GM21723 (cell line): ENCODE measurements at regions not wholly inside any gene's neighbourhood (a gene's known extent, or its start where the extent isn't known, plus 50 kb on each side); places are given as distances from the start of the nearest gene placed in this dataset.
"Not testable (repeated sequence)": the region's sequence is repeated elsewhere in the genome, so short reads cannot be mapped to it uniquely, and the experiment has no call there.

ENCODE experiments used
- ATAC-seq: cut with Tn5 transposase; IDR thresholded peaks from one replicate; pipeline ENCODE4 v1.9.1; 2021; ENCODE audit warnings: mild to moderate bottlenecking, moderate library complexity; ENCODE audit not compliant: unreplicated experiment

GRCh38 chr19:29015569-29015968 lies 197.4 kb downstream of the UQCRFS1 start:
- no peak for ATAC-seq

GRCh38 chr19:29014857-29015436 lies 198.0 kb downstream of the UQCRFS1 start:
- ATAC-seq, result no peak

- ATAC-seq, result no peak
These were observed 199.0 kb downstream of the UQCRFS1 start for GRCh38 chr19:29013988-29014387.

- no peak for ATAC-seq
These were observed 199.6 kb downstream of the UQCRFS1 start for GRCh38 chr19:29013325-29013724.

GRCh38 chr19:29012457-29012856 lies 200.5 kb downstream of the UQCRFS1 start:
- ATAC-seq, result no peak

- ATAC-seq, result no peak
These were observed 202.7 kb downstream of the UQCRFS1 start for GRCh38 chr19:29010276-29010675.

GRCh38 chr19:29006057-29006735 lies 206.8 kb downstream of the UQCRFS1 start:
- no peak for ATAC-seq

- ATAC-seq, result no peak
These were observed 208.2 kb downstream of the UQCRFS1 start for GRCh38 chr19:29004796-29005195.

GRCh38 chr19:29003641-29004409 lies 209.1 kb downstream of the UQCRFS1 start:
- ATAC-seq, result no peak

- no peak for ATAC-seq
These were observed 210.6 kb downstream of the UQCRFS1 start for GRCh38 chr19:29002336-29002735.

GRCh38 chr19:29001597-29002245 lies 211.2 kb downstream of the UQCRFS1 start:
- no peak for ATAC-seq

GRCh38 chr19:29001141-29001581 lies 211.8 kb downstream of the UQCRFS1 start:
- no peak for ATAC-seq

- ATAC-seq, result no peak
These were observed 213.1 kb downstream of the UQCRFS1 start for GRCh38 chr19:28999724-29000433.

GRCh38 chr19:28998974-28999373 lies 214.0 kb downstream of the UQCRFS1 start:
- ATAC-seq, result no peak

GRCh38 chr19:28997866-28998265 lies 215.1 kb downstream of the UQCRFS1 start:
- not testable (repeated sequence) for ATAC-seq

GRCh38 chr19:28990522-28990921 lies 222.4 kb downstream of the UQCRFS1 start:
- ATAC-seq, result no peak

- no peak for ATAC-seq
These were observed 223.2 kb downstream of the UQCRFS1 start for GRCh38 chr19:28989739-28990138.

GRCh38 chr19:28988066-28988465 lies 224.9 kb downstream of the UQCRFS1 start:
- no peak for ATAC-seq

- no peak for ATAC-seq
These were observed 225.8 kb downstream of the UQCRFS1 start for GRCh38 chr19:28987177-28987576.

- ATAC-seq, result no peak
These were observed 227.8 kb downstream of the UQCRFS1 start for GRCh38 chr19:28985201-28985600.

GRCh38 chr19:28984315-28984714 lies 228.6 kb downstream of the UQCRFS1 start:
- no peak for ATAC-seq
